HUES64 (cell line): ENCODE measurements at regions not wholly inside any gene's neighbourhood (a gene's known extent, or its start where the extent isn't known, plus 50 kb on each side); places are given as distances from the start of the nearest gene placed in this dataset.
"Not testable (repeated sequence)": the region's sequence is repeated elsewhere in the genome, so short reads cannot be mapped to it uniquely, and the experiment has no call there.

ENCODE experiments used
- H3K27ac ChIP-seq: 2 replicates; pipeline ENCODE4 v1.7.0; 2013; ENCODE audit warnings: low read depth, low read length, inconsistent platforms
- H3K27me3 ChIP-seq: 2 replicates; pipeline ENCODE4 v1.6.1; 2013; ENCODE audit warnings: mild to moderate bottlenecking, low read length; ENCODE audit not compliant: insufficient read depth
- H3K36me3 ChIP-seq: 2 replicates; pipeline ENCODE4 v1.6.1; 2013; ENCODE audit warnings: mild to moderate bottlenecking, low read length; ENCODE audit not compliant: insufficient read depth
- H3K4me1 ChIP-seq: 2 replicates; pipeline ENCODE4 v1.6.1; 2013; ENCODE audit warnings: mild to moderate bottlenecking, low read length, moderate library complexity; ENCODE audit not compliant: insufficient read depth
- H3K4me3 ChIP-seq: 2 replicates; pipeline ENCODE4 v1.5.1; 2013; ENCODE audit warnings: mild to moderate bottlenecking, low read length, moderate library complexity
- H3K9ac ChIP-seq: 2 replicates; pipeline ENCODE4 v1.6.1; 2013; ENCODE audit warnings: mild to moderate bottlenecking, low read depth, low read length
- H3K9me3 ChIP-seq: 2 replicates; pipeline ENCODE4 v1.6.1; 2013; ENCODE audit warnings: low read depth, low read length; ENCODE audit not compliant: insufficient read depth
- WGBS: fragments of 150-250, 120-280 bp; methylation state at CpG from one replicate; pipeline ENCODE4 v1.1.7; 2013; ENCODE audit warnings: missing lambda C conversion rate; 5-methylcytosine and 5-hydroxymethylcytosine counted together

GRCh38 chrX:112247714-112248113 lies 165.1 kb upstream of the TRPC5 start:
- H3K9ac ChIP-seq, result no peak overlapping the region
- no CpG with 5 or more reads among the region's 1 CpG for WGBS
- H3K9me3 ChIP-seq, result no peaks in the 10 kb centered on the region
- no peak overlapping the region for H3K27ac ChIP-seq
- no peaks in the 10 kb centered on the region for H3K4me1 ChIP-seq
- H3K36me3 ChIP-seq, result no peaks in the 10 kb centered on the region
- no peaks in the 10 kb centered on the region for H3K27me3 ChIP-seq
- H3K4me3 ChIP-seq, result no peak overlapping the region

- no peaks in the 10 kb centered on the region for H3K9me3 ChIP-seq
- no peaks in the 10 kb centered on the region for H3K27me3 ChIP-seq
- no peak overlapping the region for H3K4me3 ChIP-seq
- no peak overlapping the region for H3K9ac ChIP-seq
- no peaks in the 10 kb centered on the region for H3K36me3 ChIP-seq
- no peak overlapping the region for H3K27ac ChIP-seq
- no peaks in the 10 kb centered on the region for H3K4me1 ChIP-seq
Observed at GRCh38 chrX:112235547-112235946, 153.0 kb upstream of the TRPC5 start.

GRCh38 chrX:112233164-112233563 lies 150.6 kb upstream of the TRPC5 start:
- Histone ChIP-seq H3K27ac (no peak overlapping the region), H3K36me3 (no peaks in the 10 kb centered on the region), H3K4me1 (no peaks in the 10 kb centered on the region), H3K4me3 (no peak overlapping the region), H3K9ac (no peak overlapping the region), H3K27me3 (no peaks in the 10 kb centered on the region), H3K9me3 (no peaks in the 10 kb centered on the region)
- WGBS, result 92% methylated on average over 2 of the region's 3 CpGs

GRCh38 chrX:112226795-112227194 lies 144.2 kb upstream of the TRPC5 start:
- 96% methylated on average over 3 of the region's 4 CpGs for WGBS
- H3K4me1 ChIP-seq, H3K9me3 ChIP-seq, H3K27ac ChIP-seq, H3K4me3 ChIP-seq, H3K27me3 ChIP-seq, H3K36me3 ChIP-seq, H3K9ac ChIP-seq: not testable (repeated sequence)

GRCh38 chrX:112223391-112223790 lies 140.8 kb upstream of the TRPC5 start:
- 60% methylated on average over 1 of the region's 2 CpGs for WGBS
- Histone ChIP-seq H3K4me3 (no peak overlapping the region), H3K9me3 (no peaks in the 10 kb centered on the region), H3K36me3 (no peaks in the 10 kb centered on the region), H3K9ac (no peak overlapping the region), H3K27me3 (no peaks in the 10 kb centered on the region), H3K27ac (no peak overlapping the region), H3K4me1 (no peaks in the 10 kb centered on the region)

- Histone ChIP-seq H3K9me3 (no peaks in the 10 kb centered on the region), H3K4me1 (no peaks in the 10 kb centered on the region), H3K27ac (no peak overlapping the region), H3K4me3 (no peak overlapping the region), H3K36me3 (no peaks in the 10 kb centered on the region), H3K27me3 (no peaks in the 10 kb centered on the region), H3K9ac (no peak overlapping the region)
- 86% methylated on average over 4 of the region's 4 CpGs for WGBS
Observed at GRCh38 chrX:112218388-112218787, 135.8 kb upstream of the TRPC5 start.

GRCh38 chrX:112211459-112211858 lies 128.9 kb upstream of the TRPC5 start:
- Histone ChIP-seq H3K4me3 (no peak overlapping the region), H3K9ac (no peak overlapping the region), H3K27me3 (no peaks in the 10 kb centered on the region), H3K4me1 (no peaks in the 10 kb centered on the region), H3K36me3 (no peaks in the 10 kb centered on the region), H3K9me3 (no peaks in the 10 kb centered on the region), H3K27ac (no peak overlapping the region)
- WGBS, result 99% methylated on average over 3 of the region's 3 CpGs

- no peaks in the 10 kb centered on the region for H3K4me1 ChIP-seq
- no peak overlapping the region for H3K9ac ChIP-seq
- H3K9me3 ChIP-seq, result no peaks in the 10 kb centered on the region
- no peak overlapping the region for H3K4me3 ChIP-seq
- WGBS, result 77% methylated on average over 2 of the region's 3 CpGs
- H3K27ac ChIP-seq, result no peak overlapping the region
- H3K27me3 ChIP-seq, result no peaks in the 10 kb centered on the region
- H3K36me3 ChIP-seq, result no peaks in the 10 kb centered on the region
Observed at GRCh38 chrX:112197840-112198239, 115.3 kb upstream of the TRPC5 start.

- 95% methylated on average over 4 of the region's 4 CpGs for WGBS
- Histone ChIP-seq H3K36me3 (no peaks in the 10 kb centered on the region), H3K27me3 (no peaks in the 10 kb centered on the region), H3K27ac (no peak overlapping the region), H3K4me3 (no peak overlapping the region), H3K9ac (no peak overlapping the region), H3K9me3 (no peaks in the 10 kb centered on the region), H3K4me1 (no peaks in the 10 kb centered on the region)
Observed at GRCh38 chrX:112190646-112191045, 108.1 kb upstream of the TRPC5 start.

- H3K4me3 ChIP-seq, H3K4me1 ChIP-seq, H3K9me3 ChIP-seq, H3K27me3 ChIP-seq, H3K9ac ChIP-seq, H3K36me3 ChIP-seq, H3K27ac ChIP-seq: not testable (repeated sequence)
- 73% methylated on average over 3 of the region's 3 CpGs for WGBS
Observed at GRCh38 chrX:112181361-112181760, 98.8 kb upstream of the TRPC5 start.

GRCh38 chrX:112164420-112164819 lies 81.8 kb upstream of the TRPC5 start:
- no peaks in the 10 kb centered on the region for H3K27me3 ChIP-seq
- no peak overlapping the region for H3K9ac ChIP-seq
- no peaks in the 10 kb centered on the region for H3K36me3 ChIP-seq
- no peak overlapping the region for H3K27ac ChIP-seq
- H3K4me1 ChIP-seq, result peaks cover 29% of the 10 kb centered on the region
- WGBS, result 90% methylated on average over 2 of the region's 2 CpGs
- H3K9me3 ChIP-seq, result no peaks in the 10 kb centered on the region
- no peak overlapping the region for H3K4me3 ChIP-seq

- Histone ChIP-seq H3K4me3 (no peak overlapping the region), H3K27ac (no peak overlapping the region), H3K9me3 (no peaks in the 10 kb centered on the region), H3K27me3 (no peaks in the 10 kb centered on the region), H3K36me3 (no peaks in the 10 kb centered on the region), H3K9ac (no peak overlapping the region), H3K4me1 (peaks cover 29% of the 10 kb centered on the region)
- 94% methylated on average over 2 of the region's 3 CpGs for WGBS
Observed at GRCh38 chrX:112163906-112164305, 81.3 kb upstream of the TRPC5 start.
